ENCODE measurements at regions not wholly inside any gene's neighbourhood (a gene's known extent, or its start where the extent isn't known, plus 50 kb on each side); places are given as distances from the start of the nearest gene placed in this dataset.

GRCh38 chr13:73677048-73677601 is 457.1 kb downstream of the KLF12 start:
- no peak for DNase-seq
- H3K27ac ChIP-seq (ENCODE audit: low read length) = no peak overlapping the region

DNA sequence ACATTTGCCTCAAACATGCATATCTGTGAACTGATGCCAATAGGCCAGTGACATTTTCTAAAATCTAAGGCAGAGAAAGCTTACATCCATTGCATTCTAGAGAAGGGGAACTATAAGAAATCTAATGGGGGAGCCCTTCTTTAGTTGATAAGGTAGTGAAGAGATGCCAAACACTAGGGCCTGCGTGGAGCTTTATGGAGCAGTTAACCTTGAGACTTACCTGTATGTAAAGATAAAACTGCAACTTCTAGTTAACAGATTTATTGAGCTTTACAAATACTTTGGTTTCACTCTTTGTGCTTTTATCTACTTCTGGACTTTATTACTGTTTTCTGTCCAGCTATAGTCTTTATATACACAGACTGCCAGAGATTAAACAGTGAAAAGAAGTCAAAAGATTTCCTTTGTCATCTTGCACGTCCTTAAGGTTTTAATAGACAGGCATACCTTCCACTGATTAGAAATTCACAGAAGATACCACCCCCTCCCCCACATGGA is 457.6 kb downstream of the KLF12 start:
- Histone ChIP-seq H3K4me2 (ENCODE audit: low read depth, low read length, poor library complexity, severe bottlenecking) (no peak overlapping the region), H2AFZ (ENCODE audit: low read length) (no peak overlapping the region), H3K4me3 (ENCODE audit: low read length) (no peak overlapping the region), H4K20me1 (ENCODE audit: insufficient read depth, low read depth, low read length) (no peaks in the 10 kb centered on the region), H3K4me1 (ENCODE audit: low read length) (no peaks in the 10 kb centered on the region), H3K27me3 (ENCODE audit: low read length) (no peaks in the 10 kb centered on the region), H3K36me3 (ENCODE audit: insufficient read depth, low read length) (no peaks in the 10 kb centered on the region), H3K9ac (ENCODE audit: low read length) (no peak overlapping the region), H3K9me2 (replicated peaks; ENCODE audit: insufficient read depth, low read length) (no peaks in the 10 kb centered on the region), H3K79me2 (ENCODE audit: low read length) (no peaks in the 10 kb centered on the region), H3K9me3 (ENCODE audit: low read length) (no peaks in the 10 kb centered on the region), H3K27ac (ENCODE audit: low read length) (no peak overlapping the region)
- DNase-seq = no peak

More at GRCh38 chr13:73677048-73677601, 457.1 kb downstream of the KLF12 start:
- Histone ChIP-seq H3K4me1 (ENCODE audit: low read length) (no peaks in the 10 kb centered on the region), H2AFZ (ENCODE audit: low read length) (no peak overlapping the region), H3K4me2 (ENCODE audit: low read depth, low read length, poor library complexity, severe bottlenecking) (no peak overlapping the region), H4K20me1 (ENCODE audit: insufficient read depth, low read depth, low read length) (no peaks in the 10 kb centered on the region), H3K9me3 (ENCODE audit: low read length) (no peaks in the 10 kb centered on the region), H3K27me3 (ENCODE audit: low read length) (no peaks in the 10 kb centered on the region), H3K79me2 (ENCODE audit: low read length) (no peaks in the 10 kb centered on the region), H3K9me2 (replicated peaks; ENCODE audit: insufficient read depth, low read length) (no peaks in the 10 kb centered on the region), H3K9ac (ENCODE audit: low read length) (no peak overlapping the region), H3K36me3 (ENCODE audit: insufficient read depth, low read length) (no peaks in the 10 kb centered on the region), H3K4me3 (ENCODE audit: low read length) (no peak overlapping the region)

- Histone ChIP-seq H3K27me3 (ENCODE audit: low read length) (no peaks in the 10 kb centered on the region), H3K4me3 (ENCODE audit: low read length) (no peak overlapping the region), H3K4me1 (ENCODE audit: low read length) (no peaks in the 10 kb centered on the region)
Observed at GRCh38 chr13:73675821-73676220, 458.4 kb downstream of the KLF12 start.

GRCh38 chr13:73674570-73674969 is 459.6 kb downstream of the KLF12 start:
- Histone ChIP-seq H3K9me3 (ENCODE audit: low read length) (no peaks in the 10 kb centered on the region), H4K20me1 (ENCODE audit: insufficient read depth, low read depth, low read length) (no peaks in the 10 kb centered on the region), H2AFZ (ENCODE audit: low read length) (no peak overlapping the region), H3K4me2 (ENCODE audit: low read depth, low read length, poor library complexity, severe bottlenecking) (no peak overlapping the region), H3K4me1 (ENCODE audit: low read length) (no peaks in the 10 kb centered on the region), H3K4me3 (ENCODE audit: low read length) (no peak overlapping the region), H3K27me3 (ENCODE audit: low read length) (no peaks in the 10 kb centered on the region), H3K9me2 (replicated peaks; ENCODE audit: insufficient read depth, low read length) (no peaks in the 10 kb centered on the region), H3K9ac (ENCODE audit: low read length) (no peak overlapping the region), H3K79me2 (ENCODE audit: low read length) (no peaks in the 10 kb centered on the region), H3K36me3 (ENCODE audit: insufficient read depth, low read length) (no peaks in the 10 kb centered on the region), H3K27ac (ENCODE audit: low read length) (no peak overlapping the region)
- DNase-seq = no peak

More at GRCh38 chr13:73675821-73676220, 458.4 kb downstream of the KLF12 start:
- no peaks in the 10 kb centered on the region for H3K36me3 ChIP-seq (ENCODE audit: insufficient read depth, low read length)
- no peaks in the 10 kb centered on the region for H3K9me3 ChIP-seq (ENCODE audit: low read length)
- DNase-seq = no peak
- no peak overlapping the region for H2AFZ ChIP-seq (ENCODE audit: low read length)
- no peaks in the 10 kb centered on the region for H3K79me2 ChIP-seq (ENCODE audit: low read length)
- H3K9ac ChIP-seq (ENCODE audit: low read length) = no peak overlapping the region
- no peak overlapping the region for H3K27ac ChIP-seq (ENCODE audit: low read length)
- no peak overlapping the region for H3K4me2 ChIP-seq (ENCODE audit: low read depth, low read length, poor library complexity, severe bottlenecking)
- no peaks in the 10 kb centered on the region for H3K9me2 ChIP-seq (replicated peaks; ENCODE audit: insufficient read depth, low read length)
- H4K20me1 ChIP-seq (ENCODE audit: insufficient read depth, low read depth, low read length) = no peaks in the 10 kb centered on the region

DNA sequence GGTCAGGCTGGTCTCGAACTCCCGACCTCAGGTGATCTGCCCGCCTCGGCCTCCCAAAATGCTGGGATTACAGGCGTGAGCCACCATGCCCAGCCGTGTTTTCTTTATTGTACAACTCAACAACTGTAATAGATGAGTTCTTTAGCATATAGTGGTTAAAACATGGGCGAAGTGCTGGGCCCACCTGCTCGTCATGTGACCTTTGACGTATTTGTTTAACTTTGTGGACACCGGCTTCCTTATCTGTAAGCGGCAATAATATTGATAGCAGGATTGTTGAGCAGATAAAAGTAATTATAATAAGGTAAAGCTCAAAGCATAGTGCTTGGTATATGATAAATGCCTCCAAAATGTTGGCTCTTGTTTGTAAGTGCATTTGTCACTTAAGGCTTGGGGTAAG is 460.3 kb downstream of the KLF12 start:
- Histone ChIP-seq H3K79me2 (ENCODE audit: low read length) (no peaks in the 10 kb centered on the region), H3K9me2 (replicated peaks; ENCODE audit: insufficient read depth, low read length) (no peaks in the 10 kb centered on the region), H2AFZ (ENCODE audit: low read length) (no peak overlapping the region), H3K4me2 (ENCODE audit: low read depth, low read length, poor library complexity, severe bottlenecking) (no peak overlapping the region), H3K27me3 (ENCODE audit: low read length) (no peaks in the 10 kb centered on the region), H3K4me3 (ENCODE audit: low read length) (no peak overlapping the region), H4K20me1 (ENCODE audit: insufficient read depth, low read depth, low read length) (no peaks in the 10 kb centered on the region), H3K36me3 (ENCODE audit: insufficient read depth, low read length) (no peaks in the 10 kb centered on the region), H3K4me1 (ENCODE audit: low read length) (no peaks in the 10 kb centered on the region), H3K9ac (ENCODE audit: low read length) (no peak overlapping the region), H3K9me3 (ENCODE audit: low read length) (no peaks in the 10 kb centered on the region), H3K27ac (ENCODE audit: low read length) (no peak overlapping the region)
- no peak for DNase-seq

- Histone ChIP-seq H2AFZ (ENCODE audit: low read length) (no peak overlapping the region), H4K20me1 (ENCODE audit: insufficient read depth, low read depth, low read length) (peaks cover 5% of the 10 kb centered on the region; the same call in 1 of the 2 replicates), H3K9ac (ENCODE audit: low read length) (no peak overlapping the region)
Observed at GRCh38 chr13:73672492-73672891, 461.7 kb downstream of the KLF12 start.

DNA sequence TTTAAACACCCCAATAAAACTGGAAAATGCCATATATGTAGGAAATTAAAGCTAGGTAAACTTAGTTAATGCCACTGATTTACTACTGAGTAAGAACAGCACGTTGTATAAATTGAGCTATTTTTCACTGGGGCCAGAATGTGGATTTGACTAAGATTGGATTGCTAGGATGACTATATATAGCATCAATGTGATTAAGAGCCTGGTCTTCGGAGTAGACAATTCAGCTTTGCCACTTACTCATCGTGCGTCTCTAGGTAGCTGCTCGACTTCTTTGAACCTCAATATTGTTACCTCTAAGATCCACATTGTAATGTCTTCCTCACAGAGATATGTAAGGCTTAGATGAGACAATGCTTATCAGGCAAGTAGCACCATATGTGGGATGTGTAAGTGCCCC is 462.5 kb downstream of the KLF12 start:
- no peak overlapping the region for H3K9ac ChIP-seq (ENCODE audit: low read length)
- H3K27me3 ChIP-seq (ENCODE audit: low read length) = no peaks in the 10 kb centered on the region
- no peak for DNase-seq
- H3K4me2 ChIP-seq (ENCODE audit: low read depth, low read length, poor library complexity, severe bottlenecking) = no peak overlapping the region
- H3K9me2 ChIP-seq (replicated peaks; ENCODE audit: insufficient read depth, low read length) = no peaks in the 10 kb centered on the region
- H3K4me1 ChIP-seq (ENCODE audit: low read length) = no peaks in the 10 kb centered on the region
- H2AFZ ChIP-seq (ENCODE audit: low read length) = no peak overlapping the region
- no peaks in the 10 kb centered on the region for H3K9me3 ChIP-seq (ENCODE audit: low read length)
- no peaks in the 10 kb centered on the region for H3K79me2 ChIP-seq (ENCODE audit: low read length)
- H3K36me3 ChIP-seq (ENCODE audit: insufficient read depth, low read length) = no peaks in the 10 kb centered on the region
- H4K20me1 ChIP-seq (ENCODE audit: insufficient read depth, low read depth, low read length) = peaks cover 5% of the 10 kb centered on the region; the same call in 1 of the 2 replicates
- H3K4me3 ChIP-seq (ENCODE audit: low read length) = no peak overlapping the region
- H3K27ac ChIP-seq (ENCODE audit: low read length) = no peak overlapping the region

More at GRCh38 chr13:73672492-73672891, 461.7 kb downstream of the KLF12 start:
- no peak overlapping the region for H3K27ac ChIP-seq (ENCODE audit: low read length)
- H3K4me1 ChIP-seq (ENCODE audit: low read length) = no peaks in the 10 kb centered on the region
- no peaks in the 10 kb centered on the region for H3K36me3 ChIP-seq (ENCODE audit: insufficient read depth, low read length)
- H3K9me2 ChIP-seq (replicated peaks; ENCODE audit: insufficient read depth, low read length) = no peaks in the 10 kb centered on the region
- no peaks in the 10 kb centered on the region for H3K9me3 ChIP-seq (ENCODE audit: low read length)
- H3K4me3 ChIP-seq (ENCODE audit: low read length) = no peak overlapping the region
- no peak overlapping the region for H3K4me2 ChIP-seq (ENCODE audit: low read depth, low read length, poor library complexity, severe bottlenecking)
- no peaks in the 10 kb centered on the region for H3K27me3 ChIP-seq (ENCODE audit: low read length)
- no peak for DNase-seq
- H3K79me2 ChIP-seq (ENCODE audit: low read length) = no peaks in the 10 kb centered on the region

GRCh38 chr13:73671011-73671410 is 463.2 kb downstream of the KLF12 start:
- H4K20me1 ChIP-seq (ENCODE audit: insufficient read depth, low read depth, low read length) = peaks cover 5% of the 10 kb centered on the region; the same call in 1 of the 2 replicates
- H3K9ac ChIP-seq (ENCODE audit: low read length) = no peak overlapping the region
- H3K79me2 ChIP-seq (ENCODE audit: low read length) = no peaks in the 10 kb centered on the region
- H3K4me1 ChIP-seq (ENCODE audit: low read length) = no peaks in the 10 kb centered on the region
- no peak overlapping the region for H3K27ac ChIP-seq (ENCODE audit: low read length)
- no peak for DNase-seq
- H3K9me2 ChIP-seq (replicated peaks; ENCODE audit: insufficient read depth, low read length) = no peaks in the 10 kb centered on the region
- H3K36me3 ChIP-seq (ENCODE audit: insufficient read depth, low read length) = no peaks in the 10 kb centered on the region
- H3K9me3 ChIP-seq (ENCODE audit: low read length) = no peaks in the 10 kb centered on the region
- H3K27me3 ChIP-seq (ENCODE audit: low read length) = no peaks in the 10 kb centered on the region
- H3K4me3 ChIP-seq (ENCODE audit: low read length) = no peak overlapping the region
- no peak overlapping the region for H2AFZ ChIP-seq (ENCODE audit: low read length)
- no peak overlapping the region for H3K4me2 ChIP-seq (ENCODE audit: low read depth, low read length, poor library complexity, severe bottlenecking)
